Endodermal cell (in vitro differentiated cells): ENCODE measurements at regions not wholly inside any gene's neighbourhood (a gene's known extent, or its start where the extent isn't known, plus 50 kb on each side); places are given as distances from the start of the nearest gene placed in this dataset.

Experiments
- DNase-seq: peaks from one replicate; pipeline ENCODE4 v3.0.0-alpha.2; 2017
- H3K27ac ChIP-seq: 2 replicates; pipeline ENCODE4 v1.5.1; 2013; ENCODE audit warnings: mild to moderate bottlenecking, low read depth, low read length, moderate library complexity
- H3K27me3 ChIP-seq: 2 replicates; pipeline ENCODE4 v1.6.1; 2013; ENCODE audit warnings: mild to moderate bottlenecking, low read length, moderate library complexity; ENCODE audit not compliant: insufficient read depth, control insufficient read depth, poor library complexity, severe bottlenecking
- H3K36me3 ChIP-seq: 2 replicates; pipeline ENCODE4 v1.7.0; 2013; ENCODE audit warnings: mild to moderate bottlenecking, low read length, moderate library complexity; ENCODE audit not compliant: control insufficient read depth, insufficient read depth
- H3K4me1 ChIP-seq: one replicate; pipeline ENCODE4 v1.7.0; 2013; ENCODE audit warnings: low read length; ENCODE audit not compliant: control insufficient read depth, insufficient read depth
- H3K4me3 ChIP-seq: 2 replicates; pipeline ENCODE4 v1.5.1; 2013; ENCODE audit warnings: mild to moderate bottlenecking, low read length, moderate library complexity
- H3K9ac ChIP-seq: 2 replicates; pipeline ENCODE4 v1.6.1; 2013; ENCODE audit warnings: mild to moderate bottlenecking, low read length, moderate library complexity; ENCODE audit not compliant: poor library complexity, severe bottlenecking; ENCODE audit errors: extremely low read depth
- H3K9me3 ChIP-seq: 2 replicates; pipeline ENCODE4 v1.6.1; 2013; ENCODE audit warnings: mild to moderate bottlenecking, low read length, moderate library complexity; ENCODE audit not compliant: control insufficient read depth
- H3K27ac Mint-ChIP-seq: 2 replicates; pipeline ENCODE4 v1.8.0; 2020; ENCODE audit warnings: mixed read lengths
- H3K27me3 Mint-ChIP-seq: 2 replicates; pipeline ENCODE4 v1.8.0; 2021; ENCODE audit warnings: mild to moderate bottlenecking, mixed read lengths; ENCODE audit not compliant: insufficient read depth
- H3K36me3 Mint-ChIP-seq: 2 replicates; pipeline ENCODE4 v1.8.0; 2020; ENCODE audit warnings: low read depth, mixed read lengths
- H3K4me1 Mint-ChIP-seq: 2 replicates; pipeline ENCODE4 v1.8.0; 2020; ENCODE audit warnings: mixed read lengths
- H3K4me3 Mint-ChIP-seq: 2 replicates; pipeline ENCODE4 v1.8.0; 2020; ENCODE audit warnings: mild to moderate bottlenecking, moderate library complexity, mixed read lengths
- H3K9me3 Mint-ChIP-seq: 2 replicates; pipeline ENCODE4 v1.8.0; 2020; ENCODE audit warnings: mild to moderate bottlenecking, mixed read lengths
- WGBS, 2 experiments: methylation state at CpG; one replicate each; pipeline versions ENCODE4 v1.1.5 to v1.1.7; 2013; ENCODE audit warnings: missing lambda C conversion rate in 2 of 2, mixed read lengths in 1 of 2; ENCODE audit not compliant: insufficient coverage in 1 of 2, insufficient read length in 1 of 2; 5-methylcytosine and 5-hydroxymethylcytosine counted together
- TF ChIP-seq, protein P1 (sequence below): fragments of 200-600 bp; sonication (generic); conservative IDR thresholded peaks from 2 replicates; pipeline ENCODE4 v1.5.0; 2021; ENCODE audit warnings: antibody characterized with exemption, mild to moderate bottlenecking

DNA sequence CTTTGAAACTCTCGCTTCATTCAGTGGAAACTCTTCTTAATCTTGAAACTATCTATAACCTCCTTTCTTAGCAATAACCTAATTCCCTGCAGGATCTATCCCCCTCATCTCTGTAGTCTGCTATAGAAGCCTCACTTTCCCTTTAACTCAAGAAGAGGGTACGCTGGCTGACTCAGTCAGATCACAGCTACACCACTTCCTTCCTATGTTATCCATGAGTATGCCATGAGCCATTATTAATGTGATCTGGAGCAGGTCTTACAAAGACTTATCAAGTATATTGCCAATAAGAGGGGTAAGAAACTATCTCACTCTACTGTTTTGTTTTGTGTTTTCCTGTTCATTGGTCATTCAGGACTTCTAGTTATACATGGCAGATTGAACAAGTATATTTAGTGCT is 165.3 kb downstream of the PJA1 start:
- Histone ChIP-seq H3K9me3 (no peaks in the 10 kb centered on the region), H3K36me3 (no peaks in the 10 kb centered on the region), H3K9ac (no peak overlapping the region), H3K27ac (no peak overlapping the region), H3K27me3 (no peaks in the 10 kb centered on the region), H3K4me1 (peaks cover 3% of the 10 kb centered on the region), H3K4me3 (no peak overlapping the region)
- H3K9me3 Mint-ChIP-seq: peaks cover 40% of the 10 kb centered on the region
- H3K27me3 Mint-ChIP-seq: no peaks in the 10 kb centered on the region
- no peak overlapping the region for H3K27ac Mint-ChIP-seq
- WGBS, 2 experiments: 91% methylated on average over 2 of the region's 2 CpGs; no CpG with 5 or more reads in 1 of the 2 experiments
- TF ChIP-seq, protein P1, sequence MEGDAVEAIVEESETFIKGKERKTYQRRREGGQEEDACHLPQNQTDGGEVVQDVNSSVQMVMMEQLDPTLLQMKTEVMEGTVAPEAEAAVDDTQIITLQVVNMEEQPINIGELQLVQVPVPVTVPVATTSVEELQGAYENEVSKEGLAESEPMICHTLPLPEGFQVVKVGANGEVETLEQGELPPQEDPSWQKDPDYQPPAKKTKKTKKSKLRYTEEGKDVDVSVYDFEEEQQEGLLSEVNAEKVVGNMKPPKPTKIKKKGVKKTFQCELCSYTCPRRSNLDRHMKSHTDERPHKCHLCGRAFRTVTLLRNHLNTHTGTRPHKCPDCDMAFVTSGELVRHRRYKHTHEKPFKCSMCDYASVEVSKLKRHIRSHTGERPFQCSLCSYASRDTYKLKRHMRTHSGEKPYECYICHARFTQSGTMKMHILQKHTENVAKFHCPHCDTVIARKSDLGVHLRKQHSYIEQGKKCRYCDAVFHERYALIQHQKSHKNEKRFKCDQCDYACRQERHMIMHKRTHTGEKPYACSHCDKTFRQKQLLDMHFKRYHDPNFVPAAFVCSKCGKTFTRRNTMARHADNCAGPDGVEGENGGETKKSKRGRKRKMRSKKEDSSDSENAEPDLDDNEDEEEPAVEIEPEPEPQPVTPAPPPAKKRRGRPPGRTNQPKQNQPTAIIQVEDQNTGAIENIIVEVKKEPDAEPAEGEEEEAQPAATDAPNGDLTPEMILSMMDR: no peak
- H3K4me3 Mint-ChIP-seq: no peak overlapping the region
- H3K36me3 Mint-ChIP-seq: no peaks in the 10 kb centered on the region
- H3K4me1 Mint-ChIP-seq: peaks cover 4% of the 10 kb centered on the region
- DNase-seq: no peak

- Mint-ChIP-seq H3K4me1 (peaks cover 4% of the 10 kb centered on the region), H3K4me3 (no peak overlapping the region), H3K36me3 (no peaks in the 10 kb centered on the region), H3K27me3 (no peaks in the 10 kb centered on the region), H3K27ac (no peak overlapping the region), H3K9me3 (peaks cover 37% of the 10 kb centered on the region)
- Histone ChIP-seq H3K27me3 (no peaks in the 10 kb centered on the region), H3K9ac (no peak overlapping the region), H3K9me3 (no peaks in the 10 kb centered on the region), H3K27ac (no peak overlapping the region), H3K4me1 (peaks cover 3% of the 10 kb centered on the region), H3K36me3 (no peaks in the 10 kb centered on the region), H3K4me3 (no peak overlapping the region)
- WGBS, 2 experiments: 75 to 84% methylated on average over 3 to 4 of the region's 4 CpGs
- TF ChIP-seq, protein P1: no peak
- peak; percentile 27 for DNase-seq
Measured at GRCh38 chrX:68999356-68999755, 165.9 kb downstream of the PJA1 start.

DNA sequence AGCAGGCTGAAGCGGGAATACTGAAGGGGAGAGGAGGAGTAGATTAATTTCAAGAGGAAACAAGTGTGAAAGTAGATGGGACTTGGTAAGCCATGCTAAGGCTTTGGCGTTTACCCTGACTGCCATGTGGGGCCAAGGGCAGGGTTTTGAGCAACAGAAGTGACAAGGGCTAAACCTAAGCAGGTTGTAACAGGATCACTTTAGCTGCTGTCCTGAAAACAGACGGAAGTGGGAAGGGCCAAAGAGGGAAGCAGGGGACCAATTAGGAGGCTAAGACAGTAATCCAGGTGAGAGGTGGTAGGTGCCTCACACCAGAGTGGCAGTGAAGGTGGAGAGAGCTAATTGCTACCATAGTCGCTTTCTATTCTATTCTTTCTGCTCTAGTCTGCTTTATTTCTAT is 166.5 kb downstream of the PJA1 start:
- TF ChIP-seq, protein P1: no peak
- Mint-ChIP-seq H3K27me3 (no peaks in the 10 kb centered on the region), H3K27ac (no peak overlapping the region), H3K9me3 (peaks cover 37% of the 10 kb centered on the region), H3K36me3 (no peaks in the 10 kb centered on the region), H3K4me3 (no peak overlapping the region), H3K4me1 (peaks cover 4% of the 10 kb centered on the region)
- Histone ChIP-seq H3K27ac (no peak overlapping the region), H3K9ac (no peak overlapping the region), H3K36me3 (no peaks in the 10 kb centered on the region), H3K4me3 (no peak overlapping the region), H3K4me1 (peaks cover 3% of the 10 kb centered on the region), H3K27me3 (no peaks in the 10 kb centered on the region), H3K9me3 (no peaks in the 10 kb centered on the region)
- WGBS, 2 experiments: 80 to 86% methylated on average over 2 to 4 of the region's 4 CpGs
- peak; percentile 44 for DNase-seq
